NCI-H1105 treated with DMSO at 0.1 percent for 48 hours (cell line): ENCODE measurements at regions not wholly inside any gene's neighbourhood (a gene's known extent, or its start where the extent isn't known, plus 50 kb on each side); places are given as distances from the start of the nearest gene placed in this dataset.

Source experiments
- DNase-seq: peaks from one replicate; lab custom pipeline; 2025; lab: John Stamatoyannopoulos, UW

GRCh38 chr1:94617134-94617805 is 75.7 kb upstream of the F3 start:
- no peak for DNase-seq

DNA sequence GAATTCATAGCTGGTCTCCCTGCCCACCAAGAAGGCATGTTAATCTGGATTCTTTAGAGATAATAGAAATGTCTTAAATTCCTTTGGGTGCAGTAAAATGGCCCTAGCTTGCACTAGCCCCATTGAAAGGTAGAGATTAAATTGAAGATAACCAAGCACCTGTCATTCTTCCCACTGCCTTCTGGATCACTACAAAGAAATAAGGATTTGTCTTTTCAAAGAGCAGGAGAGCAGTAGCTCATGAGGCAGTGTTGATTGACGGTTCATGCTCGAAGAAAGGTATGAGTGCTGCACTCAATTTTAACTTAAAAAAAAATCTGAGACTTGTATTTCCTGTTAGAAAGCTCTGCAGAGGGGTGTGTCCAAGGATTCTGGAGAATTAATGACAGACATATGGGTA is 74.9 kb upstream of the F3 start:
- DNase-seq = no peak

DNA sequence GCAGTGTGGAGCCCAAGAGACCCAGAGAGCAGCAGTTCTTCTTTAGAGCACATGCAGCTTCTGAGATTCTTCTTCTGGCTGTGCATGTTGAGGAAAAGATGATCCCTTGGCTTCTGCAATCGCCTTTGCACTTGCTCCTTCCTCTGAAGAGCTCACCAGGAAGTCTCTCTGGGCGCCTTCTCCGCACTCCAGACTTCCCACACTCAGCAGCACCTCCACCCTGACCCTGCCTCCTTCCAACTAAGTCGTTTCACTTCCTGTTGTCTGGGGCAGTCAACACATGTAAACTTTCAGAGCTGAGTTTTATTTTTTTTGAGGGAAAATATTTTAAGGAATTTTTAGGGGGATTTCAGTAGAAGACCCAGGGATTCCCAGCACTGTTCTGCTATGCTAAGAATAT is 73.4 kb upstream of the F3 start:
- no peak for DNase-seq

GRCh38 chr1:94614168-94614815 is 72.7 kb upstream of the F3 start:
- no peak for DNase-seq

DNA sequence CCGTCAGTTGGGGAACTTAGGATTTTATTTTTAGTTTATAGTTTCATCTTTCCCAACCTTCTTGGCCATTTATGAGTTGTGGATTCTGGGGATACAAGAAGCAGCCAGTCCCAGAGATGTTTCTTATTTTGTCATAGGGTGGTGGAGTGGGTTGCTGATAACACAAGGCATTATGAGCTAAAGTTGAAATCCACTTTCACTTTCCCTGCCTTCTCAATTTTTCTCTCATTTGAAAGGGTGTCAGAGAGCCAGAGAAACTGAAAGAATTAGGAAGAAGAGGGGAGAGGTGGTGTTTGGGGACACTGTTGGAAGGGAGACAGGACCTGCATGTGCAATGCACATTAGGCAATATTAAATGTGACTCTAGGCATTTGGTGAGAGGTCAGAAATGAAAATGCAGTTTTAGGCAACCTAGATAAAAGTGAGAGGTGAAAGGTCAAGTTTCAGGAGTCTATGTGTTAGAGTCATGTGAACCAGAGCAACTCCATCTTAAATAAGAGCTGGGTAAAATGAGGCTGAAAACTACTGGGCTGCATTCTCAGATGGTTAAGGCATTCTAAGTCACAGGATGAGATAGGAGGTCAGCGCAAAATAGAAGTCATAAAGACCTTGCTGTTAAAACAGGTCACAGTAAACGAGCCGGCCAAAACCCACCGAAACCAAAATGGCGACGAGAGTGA is 71.1 kb upstream of the F3 start:
- DNase-seq = no peak

DNA sequence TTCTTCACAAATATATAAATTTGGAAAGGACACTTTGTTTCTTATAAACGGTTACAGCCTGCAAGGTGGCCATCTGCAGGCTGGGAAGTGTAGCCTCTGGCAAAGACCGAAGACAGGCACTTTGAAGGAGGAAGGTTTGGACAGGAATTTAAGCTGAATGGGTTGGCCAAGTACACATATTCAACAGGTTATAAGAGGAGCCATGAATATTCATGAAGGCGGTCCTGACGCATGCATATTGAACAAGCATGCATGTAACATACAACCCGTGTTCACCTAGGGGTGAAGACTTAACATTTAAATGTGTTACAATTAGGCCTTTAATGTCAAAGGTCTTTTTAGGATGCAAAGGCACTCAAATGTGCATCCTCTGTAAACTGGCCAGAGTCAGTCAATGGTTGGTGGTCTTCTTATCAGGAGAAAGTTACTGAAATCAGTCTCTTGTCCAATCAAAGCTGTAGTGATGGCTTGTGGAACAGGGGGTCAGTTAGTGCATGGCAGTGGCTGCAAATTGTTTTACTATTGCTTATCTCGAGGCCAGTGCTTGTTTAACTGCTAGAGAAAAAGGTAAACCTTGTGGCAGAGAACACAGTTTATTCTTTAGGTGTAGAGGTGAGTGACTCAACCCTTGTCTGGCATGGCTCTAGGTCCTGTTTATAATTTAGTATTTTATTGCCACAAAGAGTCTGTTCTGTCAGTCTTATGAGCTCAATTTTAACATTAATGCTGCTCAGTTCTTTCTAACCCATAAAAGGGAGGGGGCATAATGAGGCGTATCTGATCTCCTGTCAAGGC is 70.3 kb upstream of the F3 start:
- no peak for DNase-seq

DNA sequence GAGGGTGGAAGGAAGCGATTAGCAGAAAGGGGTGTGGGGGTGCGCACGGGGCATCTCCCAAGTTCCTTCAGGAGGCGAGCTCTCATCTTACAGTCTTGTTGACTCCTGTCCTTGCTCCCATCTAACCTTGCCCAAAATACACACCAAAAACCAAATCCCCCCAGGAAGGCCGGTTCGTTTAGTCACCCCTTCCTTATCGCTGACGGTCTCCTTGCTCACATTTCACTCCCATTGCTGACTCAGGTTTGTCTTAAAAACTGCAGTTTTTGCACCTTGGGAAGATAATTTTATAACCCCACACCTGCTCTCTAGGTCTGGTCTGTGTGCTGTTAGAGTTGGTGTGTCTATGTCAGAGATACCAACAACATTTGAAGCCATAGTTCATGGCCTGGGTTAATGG is 68.1 kb upstream of the F3 start:
- no peak for DNase-seq

GRCh38 chr1:94608852-94609530 is 67.4 kb upstream of the F3 start:
- no peak for DNase-seq

- no peak for DNase-seq
Observed at GRCh38 chr1:94608142-94608851, 66.7 kb upstream of the F3 start.

DNA sequence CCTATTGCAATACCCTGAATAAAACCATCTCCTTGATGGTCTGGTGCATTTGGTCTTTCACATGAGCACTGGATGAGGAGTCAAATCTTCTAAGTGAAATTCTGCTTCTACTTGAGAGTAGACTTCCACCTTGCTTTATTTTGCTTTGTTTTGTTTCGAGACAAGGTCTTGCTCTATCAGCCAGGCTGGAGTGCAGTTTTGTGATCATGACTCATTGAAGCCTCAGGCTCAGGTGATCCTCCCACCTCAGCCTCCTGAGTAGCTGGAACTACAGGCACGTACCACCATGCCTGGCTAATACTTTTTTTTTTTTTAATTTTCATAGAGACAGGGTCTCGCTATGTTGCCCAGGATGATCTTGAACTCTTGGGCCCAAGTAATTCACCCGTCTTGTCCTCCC is 65.8 kb upstream of the F3 start:
- DNase-seq = no peak

DNA sequence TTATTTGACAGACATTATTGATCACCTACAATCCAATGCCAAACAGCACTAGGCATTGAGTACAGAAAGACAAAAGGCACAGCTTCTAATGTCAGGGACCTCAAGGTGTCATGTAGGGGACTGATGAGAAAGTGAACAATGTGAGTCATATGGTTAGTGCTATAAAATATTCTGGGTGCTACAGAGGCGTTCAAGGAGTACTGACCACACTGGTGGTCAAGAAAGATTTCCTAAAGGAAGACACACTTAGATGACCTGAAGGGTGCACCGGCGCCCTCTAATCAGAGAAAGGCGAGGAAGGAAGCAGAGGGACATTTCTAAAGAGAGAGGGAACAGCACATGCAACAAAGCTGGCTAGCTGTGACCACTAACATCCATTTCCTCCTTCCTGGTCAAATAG is 64.9 kb upstream of the F3 start:
- DNase-seq = no peak

DNA sequence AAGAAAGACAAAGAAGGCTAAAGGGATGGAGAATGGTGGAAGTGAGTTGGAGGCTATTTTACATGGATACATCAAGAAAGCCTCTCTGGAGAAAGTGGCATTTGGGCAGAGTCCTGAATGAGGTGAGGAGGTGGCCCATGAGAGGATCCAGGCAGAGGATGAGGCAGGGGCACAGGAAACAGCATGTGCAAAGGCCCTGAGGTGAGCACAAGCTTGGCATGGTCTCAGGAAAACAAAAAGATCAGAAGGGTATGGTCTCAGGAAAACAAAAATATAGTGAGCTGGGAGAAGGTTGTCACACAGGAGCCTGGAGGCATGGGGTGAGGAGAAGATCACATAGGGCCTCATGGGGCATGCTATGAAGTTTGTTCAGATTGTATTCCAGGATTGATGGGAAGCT is 62.1 kb upstream of the F3 start:
- no peak for DNase-seq

DNA sequence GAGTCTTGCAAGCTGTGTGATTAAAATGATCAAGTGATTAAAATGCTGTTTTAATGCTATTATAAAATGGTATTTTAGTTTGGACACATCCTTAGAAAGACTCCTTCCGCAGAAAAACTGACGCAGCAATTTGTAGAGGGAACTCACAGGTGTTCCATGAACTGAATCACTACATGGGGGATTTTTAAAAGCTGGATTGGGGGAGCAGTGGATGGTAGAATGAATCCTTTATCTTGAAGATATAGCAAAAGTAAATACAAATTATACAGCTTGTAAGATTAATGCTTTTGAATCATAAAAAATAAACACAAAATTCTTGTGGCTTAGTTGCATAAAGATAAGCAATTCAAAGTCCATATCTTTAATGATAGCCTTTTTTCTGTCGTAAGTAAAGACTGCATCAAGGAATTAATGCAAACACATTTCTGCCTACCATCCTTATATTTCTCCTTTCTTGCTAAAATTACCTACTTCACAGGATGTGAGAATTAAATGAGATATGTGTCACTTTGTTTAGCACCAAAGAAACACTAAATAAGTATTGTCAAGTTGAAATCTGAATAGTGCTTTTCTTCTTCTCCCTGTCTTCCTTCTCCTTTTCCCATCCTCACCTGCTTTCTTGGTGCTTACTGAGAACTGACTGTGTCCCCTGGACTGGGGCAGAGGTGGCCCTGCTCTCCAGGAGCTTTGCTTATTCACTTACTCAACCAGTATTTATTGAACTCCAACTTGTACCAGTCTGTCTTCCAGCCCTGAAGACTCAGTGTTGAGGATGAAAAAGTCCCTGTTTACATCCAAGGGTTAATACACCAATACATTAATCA is 61.5 kb upstream of the F3 start:
- no peak for DNase-seq

DNA sequence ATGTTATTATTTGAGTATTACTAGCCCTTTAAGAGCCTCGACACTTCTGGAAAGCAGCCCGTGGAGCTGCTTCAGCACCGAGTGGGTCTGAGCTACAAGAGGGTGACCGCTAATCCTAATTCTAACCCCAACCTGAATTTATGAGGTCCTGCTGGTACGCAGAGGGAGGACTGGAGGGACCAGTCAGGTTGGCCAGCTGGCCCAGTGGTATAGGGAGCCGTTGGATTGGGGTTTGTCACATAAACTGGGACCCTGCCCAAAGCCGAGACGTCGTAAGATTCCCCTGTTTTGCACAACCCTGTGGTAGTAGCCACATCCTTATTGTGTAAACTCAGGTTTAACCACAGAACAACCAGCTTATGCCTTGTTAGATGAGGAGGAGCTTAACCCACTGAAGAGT is 60.8 kb upstream of the F3 start:
- DNase-seq = no peak

DNA sequence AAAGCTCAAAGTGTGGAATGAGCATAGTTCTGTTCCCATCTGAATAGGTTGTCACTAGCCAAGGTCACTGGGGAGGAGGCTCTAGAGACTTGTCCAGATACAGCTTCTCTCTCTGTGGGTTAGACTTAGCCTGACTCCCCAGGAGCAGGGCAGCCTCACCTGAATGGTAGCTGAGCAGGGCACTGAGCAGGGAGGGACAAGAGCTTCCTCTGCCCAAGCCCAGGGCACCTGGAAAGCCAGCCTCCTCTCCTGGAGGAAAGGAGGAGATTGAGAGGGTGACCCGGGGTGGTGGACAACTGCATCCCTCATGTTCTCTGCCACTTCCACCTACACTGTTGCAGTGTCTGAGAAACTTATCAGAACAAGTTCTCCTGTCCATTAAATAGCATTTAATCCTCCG is 59.0 kb upstream of the F3 start:
- DNase-seq = no peak

DNA sequence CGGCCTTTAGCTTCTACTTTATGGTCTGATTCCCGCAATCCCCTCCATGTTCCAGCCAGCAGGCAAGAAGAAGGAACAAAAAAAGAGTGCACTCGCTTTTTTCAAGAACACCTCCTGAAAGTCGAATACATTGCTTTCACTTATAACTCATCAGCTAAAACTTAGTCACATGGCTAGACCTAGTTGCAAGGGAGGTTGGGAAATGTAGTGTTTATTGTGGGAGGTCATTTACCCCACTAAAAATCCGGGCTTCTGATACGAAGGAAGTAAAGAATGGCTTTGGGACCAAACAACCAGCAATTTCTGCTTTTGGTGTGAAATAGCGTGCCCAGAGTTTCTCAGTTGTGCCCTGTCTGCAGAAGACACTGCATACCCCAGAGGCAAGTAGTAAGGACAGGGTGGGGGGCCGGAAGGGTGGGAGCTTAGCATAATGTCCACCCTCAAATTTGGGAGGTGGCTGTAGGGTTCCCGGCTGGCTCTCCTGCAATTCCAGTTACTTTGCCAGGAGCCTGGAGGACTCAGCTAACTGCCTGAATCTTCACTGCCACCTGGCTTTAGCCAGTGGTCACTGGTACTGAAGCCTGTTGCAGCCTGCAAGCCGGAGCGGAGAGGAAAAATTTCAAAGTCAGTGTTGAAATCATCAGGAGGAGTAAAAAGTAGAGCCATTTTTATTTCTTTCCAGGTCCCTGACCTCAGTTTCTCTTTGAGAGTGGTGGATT is 57.7 kb upstream of the F3 start:
- no peak for DNase-seq

- no peak for DNase-seq
Observed at GRCh38 chr1:94597701-94598100, 56.1 kb upstream of the F3 start.

- DNase-seq = no peak
Observed at GRCh38 chr1:94596260-94596659, 54.7 kb upstream of the F3 start.

GRCh38 chr1:94595658-94596057 is 54.1 kb upstream of the F3 start:
- DNase-seq = no peak

DNA sequence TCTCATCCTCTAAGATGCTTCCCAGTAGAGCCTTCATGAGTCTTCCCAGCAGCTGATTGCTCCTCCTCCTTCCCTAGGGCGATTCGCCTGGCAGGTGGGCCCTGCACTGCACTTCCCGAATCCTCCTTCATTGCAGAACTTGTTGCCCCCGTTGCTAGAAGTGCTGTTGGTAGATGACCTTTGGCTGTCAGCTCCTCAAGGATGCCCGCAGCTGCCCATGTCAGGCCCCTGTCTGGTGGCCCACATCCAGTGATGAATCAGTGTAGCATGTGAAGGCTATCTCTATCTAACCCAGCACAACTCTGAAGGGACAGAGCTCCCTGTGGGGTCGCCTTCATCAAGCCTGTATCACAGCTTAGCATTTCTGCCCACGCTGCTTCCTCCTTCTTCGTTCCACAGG is 52.1 kb upstream of the F3 start:
- DNase-seq = no peak
